NCI-H526 (cell line): ENCODE measurements at regions not wholly inside any gene's neighbourhood (a gene's known extent, or its start where the extent isn't known, plus 50 kb on each side); places are given as distances from the start of the nearest gene placed in this dataset.

Experiments
- DNase-seq, 2 experiments: peaks; one replicate each; lab custom pipeline; 2025; lab: John Stamatoyannopoulos, UW

DNA sequence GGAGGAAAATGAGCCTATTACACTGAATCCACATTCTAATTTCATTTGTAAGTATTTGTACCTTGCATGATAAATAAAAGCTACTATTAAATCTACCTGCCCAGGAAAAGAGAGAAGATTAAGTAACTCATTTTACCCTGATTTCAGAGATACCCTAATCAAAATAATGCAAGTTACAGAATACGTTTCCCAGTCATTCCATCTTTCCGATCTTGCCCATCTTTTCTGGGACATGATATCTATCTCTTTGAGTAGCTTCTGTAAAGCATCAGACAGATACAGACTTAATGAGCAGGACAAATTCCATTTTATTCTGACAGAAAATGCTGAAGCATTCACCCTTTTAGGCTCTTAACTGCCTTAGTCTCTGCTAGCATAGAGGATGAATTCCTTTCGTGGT lies 56.6 kb downstream of the SPRY2 start:
- no peak for DNase-seq

DNA sequence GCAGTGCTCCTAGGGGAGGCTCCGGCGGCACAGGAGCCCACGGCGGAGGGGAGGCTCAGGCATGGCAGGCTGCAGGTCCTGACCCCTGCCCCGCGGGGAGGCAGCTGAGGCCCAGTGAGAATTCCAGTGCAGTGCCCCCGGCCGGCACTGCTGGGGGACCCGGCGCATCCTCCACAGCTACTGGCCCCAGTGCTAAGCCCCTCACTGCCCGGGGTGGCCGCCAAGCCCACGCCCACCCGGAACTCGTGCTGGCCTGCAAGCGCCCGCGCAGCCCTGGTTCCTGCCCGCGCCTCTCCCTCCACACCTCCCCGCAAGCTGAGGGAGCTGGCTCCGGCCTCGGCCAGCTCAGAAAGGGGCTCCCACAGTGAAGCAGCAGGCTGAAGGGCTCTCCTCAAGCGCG lies 62.2 kb downstream of the SPRY2 start:
- no peak for DNase-seq

DNA sequence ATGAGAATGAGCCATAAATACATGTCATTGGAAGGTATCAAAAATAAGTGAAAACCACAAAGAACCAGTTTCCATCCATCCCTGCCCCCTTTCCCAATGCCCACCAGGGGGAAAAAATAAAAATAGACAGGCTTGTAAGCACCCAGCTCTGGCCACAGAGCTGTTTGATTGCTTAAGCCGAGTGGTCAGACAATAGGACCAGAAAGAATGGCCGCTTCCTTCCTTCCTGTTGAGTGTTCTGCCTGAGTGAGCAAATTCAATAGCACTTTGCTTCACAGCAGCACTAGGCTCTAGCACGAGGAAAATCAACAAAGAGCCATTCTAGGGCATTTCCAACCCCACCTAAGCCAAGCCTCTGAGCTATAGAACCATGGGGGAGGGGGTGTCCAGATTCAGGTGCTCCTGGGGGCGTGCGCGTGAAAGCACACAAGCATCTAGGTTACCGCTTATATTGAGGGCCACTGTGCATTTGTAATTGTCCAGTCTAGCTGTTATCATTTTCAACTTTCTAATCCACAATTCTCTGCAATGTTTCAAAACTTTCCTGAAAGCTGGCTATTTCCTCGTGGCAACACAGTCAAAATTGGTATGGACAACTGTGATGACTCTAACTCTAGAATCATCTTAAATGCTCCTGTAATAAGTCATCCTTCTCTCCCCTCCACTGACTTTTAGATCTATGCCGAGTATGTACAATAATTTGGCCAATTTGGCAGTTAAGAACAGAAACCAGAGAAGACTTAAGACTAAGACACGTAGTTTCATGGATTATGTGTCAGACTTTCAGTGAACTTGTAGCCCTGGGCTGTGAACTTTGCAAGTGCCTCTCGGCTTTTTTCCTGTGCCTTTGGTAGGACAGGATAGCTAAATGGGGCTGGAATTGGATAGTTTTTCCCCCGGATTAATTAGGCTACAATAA lies 64.3 kb downstream of the SPRY2 start:
- DNase-seq = peak; percentile 92 to 96

DNA sequence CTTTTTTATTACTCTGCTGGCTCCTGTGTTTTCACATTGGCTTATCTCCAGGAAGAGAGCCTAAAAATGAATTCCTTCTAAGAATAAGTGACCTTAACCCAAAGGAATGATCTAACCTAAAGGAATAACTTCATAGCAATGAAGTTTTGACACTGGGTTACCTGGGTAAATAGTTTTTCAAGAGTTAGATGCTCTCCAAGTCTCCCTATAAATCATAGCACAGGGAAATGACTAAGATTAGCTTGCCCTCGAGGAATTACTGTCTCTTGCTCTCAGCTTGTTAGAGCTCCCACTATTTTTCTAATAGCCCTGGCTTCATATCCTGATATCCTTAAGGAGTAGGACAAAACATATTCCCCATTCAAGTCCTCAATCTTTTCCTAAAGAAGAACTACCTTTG lies 66.3 kb downstream of the SPRY2 start:
- no peak for DNase-seq

GRCh38 chr13:80273718-80274117 lies 67.2 kb downstream of the SPRY2 start:
- no peak for DNase-seq

DNA sequence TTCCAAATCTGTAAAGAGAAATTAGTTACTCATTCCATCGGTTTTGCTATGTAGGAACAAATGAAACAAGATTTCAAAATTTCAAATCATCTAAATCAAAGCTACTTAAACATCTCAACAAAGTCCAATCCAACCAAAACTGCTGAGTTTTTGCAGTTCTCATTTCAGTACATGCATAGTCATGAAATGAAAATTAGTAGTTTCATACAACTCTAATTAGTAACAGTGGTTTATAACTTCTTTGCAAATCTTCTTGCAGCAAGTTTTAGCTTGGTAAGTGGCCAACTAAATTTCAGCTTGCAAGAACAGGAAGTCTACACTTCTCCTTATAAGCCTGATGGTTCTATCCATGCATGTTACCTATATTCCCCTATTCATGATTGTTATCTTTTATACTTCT lies 75.6 kb downstream of the SPRY2 start:
- no peak for DNase-seq

DNA sequence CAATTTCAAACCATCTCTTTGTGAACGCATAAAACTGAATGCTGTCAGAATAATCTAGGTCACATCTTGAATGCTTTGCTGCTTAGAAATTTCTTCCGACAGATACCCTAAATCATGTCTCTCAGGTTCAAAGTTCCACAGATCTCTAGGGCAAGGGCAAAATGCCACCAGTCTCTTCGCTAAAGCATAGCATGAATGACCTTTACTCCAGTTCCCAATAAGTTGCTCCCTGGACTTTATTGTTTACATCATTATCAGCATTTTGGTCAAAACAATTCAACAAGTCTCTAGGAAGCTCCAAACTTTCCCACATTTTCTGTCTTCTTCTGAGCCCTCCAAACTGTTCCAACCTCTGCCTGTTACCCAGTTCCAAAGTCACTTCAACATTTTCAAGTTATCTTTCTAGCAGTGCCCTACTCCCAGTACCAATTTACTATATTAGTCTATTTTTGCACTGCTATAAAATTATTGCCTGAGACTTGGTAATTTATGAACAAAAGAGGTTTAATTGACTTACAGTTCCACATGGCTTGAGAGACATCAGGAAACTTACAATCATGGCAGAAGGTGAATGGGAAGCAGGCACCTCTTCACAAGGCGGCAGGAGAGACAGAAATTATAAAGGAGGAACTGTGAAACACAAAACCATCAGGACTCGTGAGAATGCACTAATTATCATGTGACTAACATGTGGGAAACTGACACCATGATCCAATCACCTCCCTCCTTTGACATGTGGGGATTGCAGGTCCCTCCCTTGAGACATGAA lies 77.0 kb downstream of the SPRY2 start:
- DNase-seq = no peak

DNA sequence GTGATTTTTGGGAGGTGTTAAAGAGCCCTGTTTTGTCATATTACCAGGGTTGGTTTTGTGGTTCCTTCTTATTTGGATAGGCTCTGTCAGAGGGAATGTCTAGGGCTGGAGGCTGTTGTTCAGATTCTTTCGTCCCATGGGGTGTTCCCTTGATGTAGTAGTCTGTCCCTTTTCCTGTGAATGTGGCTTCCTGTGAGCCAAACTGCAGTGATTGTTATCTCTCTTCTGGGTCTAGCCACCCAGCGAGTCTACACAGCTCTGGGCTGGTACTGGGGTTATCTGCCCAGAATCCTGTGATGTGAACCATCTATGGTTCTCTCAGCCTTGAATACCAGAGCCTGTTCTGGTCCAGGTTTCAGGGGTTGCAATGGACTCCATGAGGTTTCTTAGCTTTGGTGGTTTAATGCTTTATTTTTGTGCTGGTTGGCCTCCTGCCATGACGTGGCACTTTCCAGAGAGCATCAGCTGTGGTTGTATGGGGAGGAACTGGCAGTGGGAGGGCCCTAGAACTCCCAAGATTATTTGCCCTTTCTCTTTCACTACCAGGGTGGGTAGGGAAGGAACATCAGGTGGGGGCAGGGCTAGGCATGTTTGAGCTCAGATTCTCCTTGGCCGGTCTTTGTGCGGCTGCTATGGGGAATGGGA lies 78.8 kb downstream of the SPRY2 start:
- no peak for DNase-seq

DNA sequence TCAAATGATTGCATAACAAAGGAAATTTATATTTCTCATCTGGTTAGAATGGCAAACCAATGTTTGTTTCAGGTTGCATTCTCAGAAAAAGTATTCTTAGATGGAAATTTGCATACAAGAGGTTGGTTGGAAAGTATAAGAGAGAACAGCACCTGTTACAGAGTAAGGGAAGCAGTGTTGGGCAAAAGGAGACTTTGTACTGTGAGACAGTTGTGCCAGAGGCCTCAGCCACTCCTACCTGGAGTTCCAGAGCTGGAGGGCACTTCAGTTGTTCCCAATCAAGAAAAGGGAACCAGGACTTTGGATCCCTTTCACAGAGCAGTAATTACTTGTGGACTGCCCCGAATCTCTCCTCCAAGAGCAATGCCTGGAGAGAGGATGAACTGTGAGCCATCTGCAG lies 81.8 kb downstream of the SPRY2 start:
- no peak for DNase-seq

DNA sequence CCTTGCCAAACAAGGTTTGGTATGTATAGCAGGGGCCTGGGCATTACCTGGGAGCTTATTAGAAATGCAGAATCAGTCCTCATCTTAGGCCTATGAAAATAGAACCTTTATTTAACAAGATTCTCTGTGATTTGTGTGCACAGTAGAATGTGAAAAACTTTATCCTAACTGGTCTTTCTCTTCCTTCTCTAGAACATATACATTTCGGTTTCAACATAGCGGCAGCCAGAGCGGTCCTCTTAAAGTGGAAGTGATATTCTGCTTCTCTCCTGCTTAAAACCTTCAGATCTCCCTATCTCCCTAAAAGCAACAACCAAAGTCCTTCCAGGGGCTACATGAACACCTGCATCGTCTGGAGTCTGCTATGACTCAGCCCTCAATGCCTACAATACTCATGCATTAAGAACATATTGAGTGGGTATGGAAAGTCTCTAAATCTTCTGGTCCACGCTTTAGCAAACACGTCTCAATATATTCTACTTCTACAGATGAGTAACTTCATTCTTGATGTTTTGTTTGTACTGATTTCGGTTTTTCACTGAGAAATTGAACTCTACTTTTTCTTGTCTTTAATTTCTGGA lies 84.5 kb downstream of the SPRY2 start:
- DNase-seq = no peak

- DNase-seq = no peak
Measured at GRCh38 chr13:80255946-80256345, 85.0 kb downstream of the SPRY2 start.

DNA sequence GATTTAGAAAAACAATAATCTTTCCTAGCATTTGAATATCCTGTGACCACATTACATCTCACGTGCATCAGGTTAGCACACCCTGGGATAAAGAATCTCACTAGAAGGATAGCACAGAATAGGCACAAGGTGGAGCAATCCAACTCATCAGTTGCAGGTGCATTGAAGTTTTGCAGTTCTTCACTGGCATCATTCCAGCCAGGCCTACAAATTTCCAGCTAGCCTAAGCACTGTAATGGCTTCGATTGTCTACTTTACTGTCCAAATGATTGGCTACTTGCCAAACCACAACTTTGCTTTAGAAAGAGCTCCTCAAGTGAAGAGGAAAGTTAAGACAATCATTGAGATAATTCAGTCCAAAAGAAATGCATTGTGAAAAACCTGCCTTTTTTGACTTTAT lies 89.5 kb downstream of the SPRY2 start:
- DNase-seq = peak in 1 of 2 experiments; percentile 48

DNA sequence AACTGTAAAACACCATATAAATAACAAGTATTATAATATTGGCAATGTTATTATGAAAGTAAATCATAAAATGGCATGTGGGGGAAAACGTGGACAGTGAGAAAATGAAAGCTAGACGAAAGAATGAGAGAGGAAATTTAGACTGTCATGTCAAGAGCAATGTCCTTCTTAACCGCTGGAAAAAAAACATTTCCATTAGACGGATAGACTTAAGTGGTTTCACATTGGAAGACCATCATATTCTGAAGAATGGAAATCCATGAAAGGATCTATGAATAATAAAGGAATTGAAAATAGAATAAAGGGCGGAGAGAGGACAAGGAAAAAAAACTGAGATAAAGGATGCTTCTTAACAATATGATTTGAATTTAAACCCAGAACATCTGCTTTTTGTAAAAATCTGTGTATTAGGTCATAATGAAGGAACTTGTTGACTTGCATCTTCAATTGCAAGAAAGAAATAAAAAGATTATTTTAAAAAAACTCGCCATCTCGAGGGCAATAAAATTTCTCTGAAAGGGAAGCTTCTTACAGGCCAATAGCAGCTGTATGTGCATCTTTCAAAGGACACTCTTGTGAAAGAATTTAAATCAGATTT lies 90.6 kb downstream of the SPRY2 start:
- DNase-seq = no peak

DNA sequence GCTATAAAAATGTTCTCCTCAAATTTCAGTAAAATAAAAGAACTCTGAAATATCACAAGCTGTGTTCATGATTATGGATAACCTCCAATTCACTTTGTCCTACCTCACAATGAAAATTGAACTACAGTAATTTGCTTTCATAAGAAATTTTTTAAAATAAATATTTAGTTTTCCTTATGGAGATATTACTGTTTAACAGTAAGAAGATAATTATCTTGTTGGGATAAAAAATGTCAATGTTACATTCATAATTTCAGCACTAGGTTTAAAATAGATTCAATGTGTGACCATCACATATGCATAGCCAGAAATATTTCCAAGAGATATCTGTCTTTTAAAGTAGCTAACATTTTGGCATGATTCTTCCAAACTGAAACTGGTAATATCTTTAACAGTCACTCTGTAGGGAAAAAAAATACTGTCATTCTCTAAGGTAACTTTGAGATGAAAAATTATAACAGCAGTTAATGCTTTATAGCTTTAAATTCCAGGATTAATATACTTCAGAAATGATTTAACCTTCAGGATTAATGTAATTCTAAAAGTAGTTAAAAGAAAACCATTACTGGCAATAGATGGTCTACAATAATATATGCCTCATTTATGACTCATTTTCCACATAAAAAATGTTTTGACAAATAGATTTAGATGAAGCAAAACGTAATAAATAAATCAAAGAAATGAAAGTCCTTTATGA lies 91.3 kb downstream of the SPRY2 start:
- DNase-seq = no peak

- no peak for DNase-seq
Measured at GRCh38 chr13:80245162-80245733, 95.7 kb downstream of the SPRY2 start.

GRCh38 chr13:80244574-80244973 lies 96.4 kb downstream of the SPRY2 start:
- no peak for DNase-seq

DNA sequence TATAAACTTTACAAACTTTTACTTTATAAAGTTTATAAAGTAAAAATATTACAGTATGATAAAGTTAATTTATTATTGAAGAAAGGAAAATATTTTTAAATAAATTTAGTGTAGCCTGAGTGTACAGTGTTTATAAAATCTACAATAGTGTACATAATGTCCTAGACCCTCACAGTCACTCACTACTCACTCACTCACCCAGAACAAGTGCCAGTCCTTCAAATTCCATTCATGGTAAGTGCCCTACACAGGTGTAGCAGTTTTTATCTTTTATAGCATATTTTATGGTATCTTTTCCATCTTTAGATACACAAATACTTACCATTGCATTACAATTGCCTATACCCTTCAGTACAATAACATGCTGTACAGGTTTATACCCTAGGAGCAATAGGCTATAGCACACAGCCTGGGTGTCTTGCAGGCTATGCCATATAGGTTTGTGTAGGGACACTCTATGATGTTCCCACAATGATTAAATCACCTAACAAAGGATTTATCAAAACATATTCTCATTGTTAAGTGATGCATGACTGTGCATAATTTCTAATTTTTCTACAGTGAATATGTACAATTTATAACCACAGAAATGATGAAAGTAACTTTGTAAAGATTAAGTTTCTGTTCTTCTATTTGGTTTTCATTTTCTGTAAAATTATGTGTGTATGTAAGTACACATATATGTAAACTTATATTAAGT lies 98.0 kb downstream of the SPRY2 start:
- no peak for DNase-seq

GRCh38 chr13:80239571-80240255 lies 101.2 kb downstream of the SPRY2 start:
- DNase-seq = no peak

GRCh38 chr13:80239116-80239515 lies 101.8 kb downstream of the SPRY2 start:
- no peak for DNase-seq

GRCh38 chr13:80237646-80238045 lies 103.3 kb downstream of the SPRY2 start:
- DNase-seq = no peak
